Upper lobe of left lung (tissue), 4 donors: ENCODE measurements at regions not wholly inside any gene's neighbourhood (a gene's known extent, or its start where the extent isn't known, plus 50 kb on each side); places are given as distances from the start of the nearest gene placed in this dataset.

ENCODE experiments used
- POLR2A ChIP-seq, 4 donors: fragments of 450-650 bp; IDR thresholded peaks; one replicate each; pipeline ENCODE4 v1.5.1; 2016 to 2017; ENCODE audit warnings: antibody characterized with exemption in 4 of 4, mild to moderate bottlenecking in 2 of 4
- TF ChIP-seq, protein P1 (sequence below), 6 experiments: fragments of 450-650 bp in 4 of 6; fragments of 200-600 bp in 2 of 6; sonication (generic) in 2 of 6; IDR thresholded peaks; one replicate each; pipeline ENCODE4 v1.5.1; 2016 to 2019; ENCODE audit warnings: antibody characterized with exemption in 6 of 6

DNA sequence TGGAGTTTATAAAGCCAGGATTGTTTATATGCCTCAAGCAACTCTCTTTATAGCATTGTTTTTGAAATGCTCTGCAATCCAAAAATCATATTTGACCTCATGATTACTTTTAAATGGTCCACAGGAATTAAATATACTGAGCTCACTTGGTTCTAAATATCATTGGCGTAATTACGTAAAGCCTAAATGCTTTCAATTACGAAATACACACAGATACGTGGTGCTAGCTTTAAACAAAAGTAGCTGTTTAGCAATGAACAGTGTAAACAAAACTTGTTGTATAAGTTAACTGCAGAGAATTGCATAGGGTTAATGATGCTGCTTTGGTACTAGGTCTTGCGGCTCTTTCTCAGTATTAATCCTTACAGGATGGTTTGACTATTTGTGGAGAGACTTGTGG, 346.6 kb downstream of the COG6 start:
- TF ChIP-seq, protein P1, sequence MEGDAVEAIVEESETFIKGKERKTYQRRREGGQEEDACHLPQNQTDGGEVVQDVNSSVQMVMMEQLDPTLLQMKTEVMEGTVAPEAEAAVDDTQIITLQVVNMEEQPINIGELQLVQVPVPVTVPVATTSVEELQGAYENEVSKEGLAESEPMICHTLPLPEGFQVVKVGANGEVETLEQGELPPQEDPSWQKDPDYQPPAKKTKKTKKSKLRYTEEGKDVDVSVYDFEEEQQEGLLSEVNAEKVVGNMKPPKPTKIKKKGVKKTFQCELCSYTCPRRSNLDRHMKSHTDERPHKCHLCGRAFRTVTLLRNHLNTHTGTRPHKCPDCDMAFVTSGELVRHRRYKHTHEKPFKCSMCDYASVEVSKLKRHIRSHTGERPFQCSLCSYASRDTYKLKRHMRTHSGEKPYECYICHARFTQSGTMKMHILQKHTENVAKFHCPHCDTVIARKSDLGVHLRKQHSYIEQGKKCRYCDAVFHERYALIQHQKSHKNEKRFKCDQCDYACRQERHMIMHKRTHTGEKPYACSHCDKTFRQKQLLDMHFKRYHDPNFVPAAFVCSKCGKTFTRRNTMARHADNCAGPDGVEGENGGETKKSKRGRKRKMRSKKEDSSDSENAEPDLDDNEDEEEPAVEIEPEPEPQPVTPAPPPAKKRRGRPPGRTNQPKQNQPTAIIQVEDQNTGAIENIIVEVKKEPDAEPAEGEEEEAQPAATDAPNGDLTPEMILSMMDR (IDR thresholded peaks at IDR 0.05) = no peak
- no peak for TF ChIP-seq POLR2A (IDR thresholded peaks at IDR 0.05)
